GM19239 (cell line): ENCODE measurements at regions not wholly inside any gene's neighbourhood (a gene's known extent, or its start where the extent isn't known, plus 50 kb on each side); places are given as distances from the start of the nearest gene placed in this dataset.
"Not testable (repeated sequence)": the region's sequence is repeated elsewhere in the genome, so short reads cannot be mapped to it uniquely, and the experiment has no call there.

Experiments
- DNase-seq: peaks from one replicate; pipeline ENCODE4 v3.0.0; 2011; ENCODE audit warnings: low spot score; ENCODE audit not compliant: insufficient read length
- FAIRE-seq: peaks from 2 replicates; lab custom pipeline; 2011; peaks lifted over from hg19 to GRCh38; lab: Jason Lieb, UNC

- DNase-seq, result no peak
- no peak for FAIRE-seq
Observed at GRCh38 chr5:71817891-71818290, 98.8 kb downstream of the CARTPT start.

- FAIRE-seq, result no peak
- DNase-seq, result no peak
Observed at GRCh38 chr5:71821029-71821428, 102.0 kb downstream of the CARTPT start.

- not testable (repeated sequence) for FAIRE-seq, DNase-seq
Observed at GRCh38 chr5:71822065-71822464, 103.0 kb downstream of the CARTPT start.

GRCh38 chr5:71825992-71826391 lies 106.9 kb downstream of the CARTPT start:
- FAIRE-seq, result no peak

GRCh38 chr5:71828291-71829040 lies 109.4 kb downstream of the CARTPT start:
- FAIRE-seq (peak; percentile 56), DNase-seq (no peak)

More at GRCh38 chr5:71825992-71826391, 106.9 kb downstream of the CARTPT start:
- DNase-seq, result no peak

- FAIRE-seq (no peak), DNase-seq (no peak)
Observed at GRCh38 chr5:71829206-71829605, 110.1 kb downstream of the CARTPT start.

GRCh38 chr5:71830681-71831539 lies 111.8 kb downstream of the CARTPT start:
- DNase-seq, result no peak
- no peak for FAIRE-seq

- no peak for DNase-seq
- FAIRE-seq, result no peak
Observed at GRCh38 chr5:71832812-71833715, 114.0 kb downstream of the CARTPT start.

GRCh38 chr5:71834601-71835000 lies 115.5 kb downstream of the CARTPT start:
- FAIRE-seq (no peak), DNase-seq (no peak)

- FAIRE-seq, result no peak
Observed at GRCh38 chr5:71836084-71836483, 117.0 kb downstream of the CARTPT start.

GRCh38 chr5:71836559-71837112 lies 117.6 kb downstream of the CARTPT start:
- DNase-seq (no peak), FAIRE-seq (no peak)

More at GRCh38 chr5:71836084-71836483, 117.0 kb downstream of the CARTPT start:
- DNase-seq, result no peak

GRCh38 chr5:71838286-71838685 lies 119.2 kb downstream of the CARTPT start:
- FAIRE-seq (no peak), DNase-seq (no peak)

- FAIRE-seq, result no peak
- no peak for DNase-seq
Observed at GRCh38 chr5:71839096-71839884, 120.2 kb downstream of the CARTPT start.

GRCh38 chr5:71841107-71841506 lies 122.0 kb downstream of the CARTPT start:
- no peak for DNase-seq

GRCh38 chr5:71843111-71843510 lies 124.0 kb downstream of the CARTPT start:
- FAIRE-seq (no peak), DNase-seq (no peak)

More at GRCh38 chr5:71841107-71841506, 122.0 kb downstream of the CARTPT start:
- FAIRE-seq, result no peak

GRCh38 chr5:71844862-71845261 lies 125.8 kb downstream of the CARTPT start:
- FAIRE-seq, result no peak
- no peak for DNase-seq

GRCh38 chr5:71859515-71859914 lies 140.4 kb downstream of the CARTPT start:
- DNase-seq (no peak), FAIRE-seq (no peak)

- no peak for FAIRE-seq
Observed at GRCh38 chr5:71860048-71860447, 141.0 kb downstream of the CARTPT start.

GRCh38 chr5:71861682-71862081 lies 142.6 kb downstream of the CARTPT start:
- no peak for DNase-seq
- no peak for FAIRE-seq

More at GRCh38 chr5:71860048-71860447, 141.0 kb downstream of the CARTPT start:
- no peak for DNase-seq
